ENCODE measurements at regions not wholly inside any gene's neighbourhood (a gene's known extent, or its start where the extent isn't known, plus 50 kb on each side); places are given as distances from the start of the nearest gene placed in this dataset.
A peak's percentile ranks its signal among the peaks of the same experiment; 100 is the strongest.
"Not testable (repeated sequence)": the region's sequence is repeated elsewhere in the genome, so short reads cannot be mapped to it uniquely, and the experiment has no call there.

DNA sequence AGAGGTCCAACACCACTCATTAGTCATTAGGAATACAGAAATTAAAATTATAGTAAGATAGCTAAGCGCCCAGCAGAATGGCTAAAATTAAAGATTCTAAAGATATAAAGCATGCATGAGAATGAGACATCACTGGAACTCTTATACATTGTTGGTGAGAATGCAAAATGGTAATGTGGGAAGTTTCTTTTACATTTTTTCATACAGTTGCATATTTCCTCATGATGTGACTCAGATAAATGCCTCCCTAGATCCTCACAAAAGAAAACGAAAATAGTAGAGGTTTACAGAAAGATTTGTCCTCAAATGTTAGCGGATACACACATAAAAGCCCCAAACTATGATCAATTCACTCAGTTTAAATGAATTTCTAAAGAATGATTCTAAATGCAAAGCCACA is 633.7 kb upstream of the GJE1 start:
- no peak for DNase-seq (ENCODE audit: low spot score)

- DNase-seq (ENCODE audit: low spot score): no peak
Measured at GRCh38 chr6:141492521-141493284, 640.0 kb upstream of the GJE1 start.

DNA sequence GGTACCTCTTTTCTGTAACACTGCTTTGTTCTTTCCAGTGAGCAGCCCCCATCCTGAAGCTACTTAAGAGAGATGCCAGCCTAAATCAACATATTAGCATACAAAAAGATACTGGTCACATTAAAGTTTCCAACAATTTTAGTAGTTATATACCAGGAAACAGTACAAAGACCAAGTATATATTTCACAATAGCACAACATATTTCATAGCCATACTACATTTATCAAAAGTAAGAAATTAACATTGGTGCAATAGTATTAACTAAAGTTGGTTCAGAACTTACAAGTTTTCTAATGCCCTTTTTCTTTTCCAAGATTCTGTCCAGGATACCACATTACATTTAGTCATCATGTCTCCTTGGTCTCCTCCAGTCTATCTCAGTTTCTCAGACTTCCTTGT is 641.0 kb upstream of the GJE1 start:
- no peak for DNase-seq (ENCODE audit: low spot score)

GRCh38 chr6:141490982-141491381 is 641.7 kb upstream of the GJE1 start:
- DNase-seq (ENCODE audit: low spot score): no peak

DNA sequence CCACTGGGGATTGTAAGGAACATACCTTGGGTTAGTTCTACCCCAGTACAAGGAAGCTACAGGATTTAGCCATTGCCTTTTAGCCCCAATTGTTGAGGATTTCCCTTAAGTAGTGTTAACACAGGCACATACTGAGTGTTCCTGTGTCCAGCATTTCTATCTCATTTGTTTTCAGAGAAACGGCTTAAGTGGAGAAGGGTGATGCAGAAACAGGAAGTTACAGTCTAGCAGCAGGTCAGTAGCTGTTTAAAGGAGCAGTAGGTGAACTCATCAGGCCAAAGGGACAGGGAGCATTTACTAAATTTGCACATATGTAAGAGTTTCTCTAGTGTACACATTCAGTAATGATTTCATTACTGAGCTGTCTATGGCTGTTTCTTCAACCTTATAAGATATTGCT is 644.2 kb upstream of the GJE1 start:
- peak; percentile 8 for DNase-seq (ENCODE audit: low spot score)

- no peak for DNase-seq (ENCODE audit: low spot score)
Measured at GRCh38 chr6:141486942-141487341, 645.8 kb upstream of the GJE1 start.

GRCh38 chr6:141484711-141485110 is 648.0 kb upstream of the GJE1 start:
- peak; percentile 40 for DNase-seq (ENCODE audit: low spot score)

GRCh38 chr6:141483598-141484061 is 649.1 kb upstream of the GJE1 start:
- peak; percentile 82 for DNase-seq (ENCODE audit: low spot score)

- peak; percentile 16 for DNase-seq (ENCODE audit: low spot score)
Measured at GRCh38 chr6:141482796-141483597, 649.7 kb upstream of the GJE1 start.

GRCh38 chr6:141475259-141475658 is 657.5 kb upstream of the GJE1 start:
- DNase-seq (ENCODE audit: low spot score): no peak

GRCh38 chr6:141472162-141472928 is 660.4 kb upstream of the GJE1 start:
- no peak for DNase-seq (ENCODE audit: low spot score)

DNA sequence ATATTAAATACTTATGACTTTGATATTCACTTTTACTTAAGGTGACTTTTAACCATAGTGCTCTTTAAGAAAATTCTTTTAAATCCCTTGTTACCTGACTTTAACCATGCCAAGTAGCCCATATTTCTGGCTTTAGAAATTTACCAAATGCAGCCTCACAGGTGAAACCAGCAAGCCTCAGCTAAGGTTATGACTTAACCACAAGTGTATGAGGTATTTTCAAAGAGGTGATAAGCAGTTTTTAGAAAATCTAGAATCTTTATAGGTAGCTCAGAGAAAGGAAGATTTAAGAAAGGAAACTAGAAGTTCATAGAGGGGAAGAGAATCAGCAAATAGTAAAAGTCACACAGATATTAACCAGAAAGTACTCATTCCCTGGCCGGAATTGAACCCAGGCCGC is 661.9 kb upstream of the GJE1 start:
- DNase-seq (ENCODE audit: low spot score): no peak

GRCh38 chr6:141467881-141468280 is 664.8 kb upstream of the GJE1 start:
- DNase-seq (ENCODE audit: low spot score): no peak

GRCh38 chr6:141467041-141467440 is 665.7 kb upstream of the GJE1 start:
- no peak for DNase-seq (ENCODE audit: low spot score)

GRCh38 chr6:141464896-141465295 is 667.8 kb upstream of the GJE1 start:
- no peak for DNase-seq (ENCODE audit: low spot score)

- DNase-seq (ENCODE audit: low spot score): peak; percentile 35
Measured at GRCh38 chr6:141464490-141464889, 668.2 kb upstream of the GJE1 start.

GRCh38 chr6:141463237-141463977 is 669.3 kb upstream of the GJE1 start:
- DNase-seq (ENCODE audit: low spot score): no peak

DNA sequence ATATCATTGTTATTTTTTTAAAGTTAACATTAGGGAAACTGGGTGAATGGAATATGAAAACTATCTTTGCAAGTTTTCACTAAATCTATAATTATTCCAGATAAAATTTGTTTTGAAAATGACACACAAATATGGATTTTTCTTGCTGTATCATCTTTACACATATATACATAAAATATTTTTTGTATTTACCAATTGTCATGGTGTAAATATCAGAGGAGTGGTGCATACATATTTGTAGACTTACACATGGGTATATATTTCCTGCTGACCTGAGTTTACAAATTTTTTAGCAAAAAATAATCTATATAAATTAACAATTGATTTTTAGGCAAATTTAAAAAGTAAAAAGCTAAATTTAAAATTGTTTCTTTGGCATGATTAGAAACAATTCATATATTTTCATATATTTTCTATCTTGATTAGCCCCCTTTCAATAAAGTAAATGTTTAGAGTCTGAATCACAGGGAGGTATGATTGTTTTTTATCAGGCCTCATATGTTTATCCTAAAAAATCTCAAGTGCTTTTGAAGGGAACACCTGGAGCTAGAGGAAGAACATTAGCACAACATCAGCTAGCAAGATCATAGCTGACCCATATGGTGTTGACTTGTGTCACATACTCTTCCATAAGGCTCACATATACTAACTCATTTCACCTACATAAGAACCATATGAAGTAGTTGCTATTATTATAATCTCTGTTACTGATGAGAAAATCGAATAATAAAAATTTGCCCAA is 671.8 kb upstream of the GJE1 start:
- DNase-seq (ENCODE audit: low spot score): no peak

DNA sequence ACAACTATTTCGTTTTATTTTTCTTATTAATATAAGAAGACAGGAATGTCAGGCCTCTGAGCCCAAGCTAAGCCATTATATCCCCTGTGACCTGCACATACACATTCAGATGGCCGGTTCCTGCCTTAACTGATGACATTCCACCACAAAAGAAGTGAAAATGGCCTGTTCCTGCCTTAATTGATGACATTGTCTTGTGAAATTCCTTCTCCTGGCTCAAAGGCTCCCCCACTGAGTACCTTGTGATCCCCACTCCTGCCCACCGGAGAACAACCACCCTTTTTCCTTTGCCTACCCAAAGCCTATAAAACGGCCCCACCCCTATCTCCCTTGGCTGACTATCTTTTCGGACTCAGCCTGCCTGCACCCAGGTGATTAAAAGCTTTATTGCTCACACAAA is 672.5 kb upstream of the GJE1 start:
- not testable (repeated sequence) for DNase-seq (ENCODE audit: low spot score)

DNA sequence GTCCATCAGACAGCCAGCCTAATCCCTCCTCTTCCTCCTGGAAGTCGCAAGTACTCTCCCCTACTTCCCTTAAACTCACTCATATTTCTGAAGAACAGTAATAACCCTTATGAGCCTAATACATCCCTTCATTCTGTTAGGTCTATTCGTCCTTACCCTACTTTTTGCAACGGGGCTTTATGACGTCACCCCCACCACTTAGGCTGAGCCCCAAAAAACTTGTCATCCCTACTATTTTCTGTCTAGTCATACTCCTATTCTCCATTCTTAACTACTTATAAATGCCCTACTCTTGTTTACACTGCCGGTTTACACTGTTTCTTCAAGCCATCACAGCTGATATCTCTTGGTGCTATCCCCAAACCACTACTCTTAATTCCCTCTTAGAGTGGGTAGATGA is 674.7 kb upstream of the GJE1 start:
- DNase-seq (ENCODE audit: low spot score): not testable (repeated sequence)

GRCh38 chr6:141452354-141452686 is 680.4 kb upstream of the GJE1 start:
- no peak for DNase-seq (ENCODE audit: low spot score)

All from CD4-positive, alpha-beta T cell treated with Interleukin-2 at 100 ng/mL for 4 hours (primary cell).